ENCODE measurements at regions not wholly inside any gene's neighbourhood (a gene's known extent, or its start where the extent isn't known, plus 50 kb on each side); places are given as distances from the start of the nearest gene placed in this dataset.
A peak's percentile ranks its signal among the peaks of the same experiment; 100 is the strongest.

DNA sequence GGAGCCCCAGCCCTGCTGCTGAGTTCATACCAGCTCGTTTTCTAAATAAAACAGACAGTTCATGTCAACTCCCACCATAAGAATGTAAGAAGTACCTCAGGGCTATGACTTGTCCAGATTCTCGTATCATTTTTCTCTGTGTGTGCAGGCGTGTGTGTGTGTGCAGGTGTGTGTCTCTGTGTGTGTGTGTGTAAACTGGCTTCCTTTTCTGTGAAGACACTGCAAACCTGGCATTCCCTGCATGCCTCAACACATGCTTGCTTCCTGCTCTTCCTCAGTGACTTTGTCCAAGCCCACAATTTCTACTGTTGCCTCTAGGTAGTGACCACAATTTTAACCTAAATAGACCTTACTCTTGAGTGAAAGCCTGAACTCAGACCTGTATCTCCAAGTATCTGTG, 879.0 kb downstream of the SLC4A3 start:
- DNase-seq (ENCODE audit: insufficient read length, low spot score) (no peak), FAIRE-seq (no peak)
- TF ChIP-seq, protein P1, sequence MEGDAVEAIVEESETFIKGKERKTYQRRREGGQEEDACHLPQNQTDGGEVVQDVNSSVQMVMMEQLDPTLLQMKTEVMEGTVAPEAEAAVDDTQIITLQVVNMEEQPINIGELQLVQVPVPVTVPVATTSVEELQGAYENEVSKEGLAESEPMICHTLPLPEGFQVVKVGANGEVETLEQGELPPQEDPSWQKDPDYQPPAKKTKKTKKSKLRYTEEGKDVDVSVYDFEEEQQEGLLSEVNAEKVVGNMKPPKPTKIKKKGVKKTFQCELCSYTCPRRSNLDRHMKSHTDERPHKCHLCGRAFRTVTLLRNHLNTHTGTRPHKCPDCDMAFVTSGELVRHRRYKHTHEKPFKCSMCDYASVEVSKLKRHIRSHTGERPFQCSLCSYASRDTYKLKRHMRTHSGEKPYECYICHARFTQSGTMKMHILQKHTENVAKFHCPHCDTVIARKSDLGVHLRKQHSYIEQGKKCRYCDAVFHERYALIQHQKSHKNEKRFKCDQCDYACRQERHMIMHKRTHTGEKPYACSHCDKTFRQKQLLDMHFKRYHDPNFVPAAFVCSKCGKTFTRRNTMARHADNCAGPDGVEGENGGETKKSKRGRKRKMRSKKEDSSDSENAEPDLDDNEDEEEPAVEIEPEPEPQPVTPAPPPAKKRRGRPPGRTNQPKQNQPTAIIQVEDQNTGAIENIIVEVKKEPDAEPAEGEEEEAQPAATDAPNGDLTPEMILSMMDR (IDR thresholded peaks at IDR 0.05; ENCODE audit: insufficient read depth, missing control alignments) = no peak

DNA sequence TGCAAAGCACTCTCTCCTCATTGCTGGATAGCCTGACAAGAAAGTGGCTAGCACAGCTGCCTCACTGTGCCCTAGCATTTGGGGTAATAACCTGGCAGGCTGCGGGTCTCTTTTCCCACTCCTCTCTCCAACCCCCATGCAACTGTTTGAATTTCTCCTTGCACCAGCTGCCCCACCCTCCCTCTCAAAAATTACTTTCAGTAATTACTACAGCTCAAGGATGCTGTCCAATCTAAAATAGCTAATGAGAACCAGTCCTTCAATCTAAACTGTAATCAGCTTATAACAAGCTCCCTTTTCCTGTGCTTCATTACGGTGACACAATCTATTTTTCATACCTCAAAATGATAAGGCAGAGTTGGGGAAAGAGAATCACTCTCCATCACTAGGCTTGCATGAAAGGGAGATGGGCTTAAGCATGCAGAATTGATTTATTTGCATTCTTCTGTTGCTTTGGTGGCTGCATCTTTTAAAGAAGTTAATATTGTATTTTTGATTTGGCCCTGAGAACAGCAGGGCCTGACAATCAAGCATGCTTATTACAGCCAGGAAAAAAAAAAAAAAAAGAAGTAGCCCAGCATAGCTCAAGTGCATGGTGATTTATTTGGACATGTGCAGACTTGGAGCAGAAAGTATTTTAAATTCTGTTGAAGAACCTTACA, 881.8 kb downstream of the SLC4A3 start:
- peak; percentile 89 for FAIRE-seq
- TF ChIP-seq, protein P1 (IDR thresholded peaks at IDR 0.05; ENCODE audit: insufficient read depth, missing control alignments) = no peak
- DNase-seq (ENCODE audit: insufficient read length, low spot score) = no peak

DNA sequence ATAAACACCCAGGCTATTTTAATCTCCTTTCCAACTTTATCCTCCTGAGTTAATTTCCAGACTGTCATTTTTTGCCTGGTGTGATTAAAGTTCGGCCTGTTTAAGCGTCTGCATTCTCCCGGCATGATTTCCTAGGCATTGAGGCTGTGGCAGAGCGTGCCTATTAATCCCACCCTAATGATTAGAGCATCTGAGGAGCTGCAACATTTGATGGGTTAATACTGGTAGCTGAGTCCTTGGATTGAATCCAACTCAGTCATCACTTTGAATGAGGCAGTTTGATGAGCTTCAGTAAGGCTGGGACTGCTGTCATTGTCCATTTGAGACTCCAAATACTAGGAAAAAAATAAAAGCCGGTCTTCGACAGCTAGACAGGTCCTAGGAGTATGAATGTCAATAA, 882.5 kb downstream of the SLC4A3 start:
- TF ChIP-seq, protein P1 (IDR thresholded peaks at IDR 0.05; ENCODE audit: insufficient read depth, missing control alignments) = no peak
- no peak for DNase-seq (ENCODE audit: insufficient read length, low spot score)
- FAIRE-seq = peak; percentile 89

DNA sequence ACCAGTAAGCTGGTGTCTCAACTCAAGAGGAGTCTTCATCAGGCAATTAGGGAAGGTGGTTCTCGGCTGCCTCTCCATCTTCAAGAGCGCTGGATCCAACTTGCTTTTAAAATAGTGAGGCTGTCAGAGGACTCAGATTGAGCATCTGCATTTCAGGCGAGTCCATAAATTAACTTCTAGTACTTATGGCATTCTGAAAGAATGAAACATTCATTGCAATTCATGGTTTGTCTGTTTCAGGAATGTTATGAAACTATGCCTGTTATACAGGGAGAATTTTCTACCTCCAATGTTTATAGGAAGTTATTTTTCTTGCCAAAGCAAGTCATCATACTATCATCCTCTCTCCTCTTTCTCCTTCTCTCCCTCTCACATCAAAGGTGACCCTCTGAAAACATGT, 883.2 kb downstream of the SLC4A3 start:
- DNase-seq (ENCODE audit: insufficient read length, low spot score) = no peak
- TF ChIP-seq, protein P1 (IDR thresholded peaks at IDR 0.05; ENCODE audit: insufficient read depth, missing control alignments) = no peak
- FAIRE-seq = peak; percentile 63

DNA sequence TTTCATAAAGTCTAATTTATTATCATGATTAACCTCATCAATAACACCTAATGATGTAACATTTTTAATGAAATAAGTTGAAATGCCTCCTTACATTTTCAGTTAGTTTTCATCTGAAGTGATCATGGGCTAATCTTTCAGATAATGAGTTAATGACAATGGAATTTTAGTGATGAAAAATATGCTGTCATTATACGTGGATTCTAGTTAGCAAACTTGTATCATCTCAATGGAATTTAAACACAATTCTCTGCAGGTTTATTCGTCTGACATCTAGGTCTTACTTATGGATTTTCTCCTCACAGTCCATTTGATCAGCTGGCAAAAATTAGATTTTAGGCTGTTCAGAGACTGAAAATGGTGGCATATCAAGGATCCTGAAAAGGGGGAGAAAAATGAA, 885.0 kb downstream of the SLC4A3 start:
- FAIRE-seq = peak; percentile 35
- TF ChIP-seq, protein P1 (IDR thresholded peaks at IDR 0.05; ENCODE audit: insufficient read depth, missing control alignments) = no peak
- no peak for DNase-seq (ENCODE audit: insufficient read length, low spot score)

DNA sequence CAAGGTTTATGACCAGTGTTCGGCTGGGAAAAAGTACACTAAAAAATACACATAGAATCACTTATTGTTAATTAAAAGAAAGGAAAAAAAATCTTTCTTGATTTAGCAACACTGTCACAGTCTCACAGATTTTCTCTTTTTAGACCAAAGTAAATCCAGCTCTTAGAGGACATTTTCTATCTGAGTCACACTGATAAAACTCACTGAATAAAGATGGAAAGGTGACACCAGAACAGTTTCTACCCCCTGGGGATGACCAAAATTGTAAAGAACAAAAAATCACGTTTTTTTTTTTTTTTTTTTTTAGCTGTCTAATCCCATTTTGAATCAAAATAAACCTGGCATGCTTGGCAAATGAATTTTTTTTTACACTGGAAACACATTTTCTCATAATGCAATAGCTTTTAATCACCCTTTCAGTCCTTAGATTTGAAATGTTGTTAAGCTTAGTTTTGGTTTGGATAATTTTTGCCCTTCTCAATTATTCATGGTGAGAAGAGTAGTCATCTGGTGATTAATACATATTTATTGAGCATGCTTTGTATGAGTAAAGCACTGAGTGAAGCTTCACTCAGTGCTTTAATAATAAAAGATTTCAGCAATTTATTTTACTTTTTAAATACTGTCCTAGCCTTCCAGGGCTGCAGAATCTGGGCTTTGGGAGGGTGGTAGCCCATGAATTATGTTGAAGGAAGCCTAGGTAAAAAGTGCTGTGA, 886.3 kb downstream of the SLC4A3 start:
- no peak for DNase-seq (ENCODE audit: insufficient read length, low spot score)
- no peak for FAIRE-seq
- TF ChIP-seq, protein P1 (IDR thresholded peaks at IDR 0.05; ENCODE audit: insufficient read depth, missing control alignments) = no peak

DNA sequence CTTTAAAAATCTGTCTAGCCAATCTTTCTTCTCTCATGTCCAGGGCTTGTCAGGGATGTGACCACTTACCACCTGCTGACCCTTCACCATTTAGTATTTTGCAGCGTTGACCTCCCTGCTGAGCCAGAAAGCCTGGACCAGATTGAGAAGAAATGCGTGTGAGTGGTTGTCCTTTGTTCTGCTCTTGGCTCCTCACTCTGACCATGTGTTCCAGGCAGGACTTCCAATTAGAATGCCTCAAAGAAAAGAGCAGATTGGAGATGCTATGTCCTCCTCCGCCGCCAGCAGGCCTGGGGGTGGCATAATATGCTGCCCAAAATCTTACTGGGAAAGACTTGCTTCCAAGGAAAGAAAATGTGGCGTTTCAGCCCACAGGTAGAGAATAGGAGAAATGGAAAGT, 894.1 kb downstream of the SLC4A3 start:
- no peak for FAIRE-seq

More for the DNA sequence above, 894.1 kb downstream of the SLC4A3 start:
- TF ChIP-seq, protein P1 (IDR thresholded peaks at IDR 0.05; ENCODE audit: insufficient read depth, missing control alignments) = no peak
- DNase-seq (ENCODE audit: insufficient read length, low spot score) = no peak
